Fibroblast of skin of right quadriceps (primary cell): ENCODE measurements at regions not wholly inside any gene's neighbourhood (a gene's known extent, or its start where the extent isn't known, plus 50 kb on each side); places are given as distances from the start of the nearest gene placed in this dataset.

Source experiments
- DNase-seq: peaks from one replicate; pipeline ENCODE4 v3.0.0-alpha.2; 2013

- DNase-seq = no peak
These were observed 54.5 kb upstream of the PLXNA2 start for GRCh38 chr1:208298593-208299269.

- DNase-seq = no peak
These were observed 56.0 kb upstream of the PLXNA2 start for GRCh38 chr1:208300084-208300770.

GRCh38 chr1:208302699-208303238, 58.6 kb upstream of the PLXNA2 start:
- no peak for DNase-seq

GRCh38 chr1:208303743-208304712, 59.8 kb upstream of the PLXNA2 start:
- no peak for DNase-seq

GRCh38 chr1:208308221-208308620, 64.0 kb upstream of the PLXNA2 start:
- DNase-seq = no peak

- DNase-seq = no peak
These were observed 65.6 kb upstream of the PLXNA2 start for GRCh38 chr1:208309771-208310170.

- no peak for DNase-seq
These were observed 68.5 kb upstream of the PLXNA2 start for GRCh38 chr1:208312706-208313105.

GRCh38 chr1:208314431-208314830, 70.2 kb upstream of the PLXNA2 start:
- no peak for DNase-seq

- DNase-seq = peak; percentile 45
These were observed 74.1 kb upstream of the PLXNA2 start for GRCh38 chr1:208318150-208318734.

- DNase-seq = no peak
These were observed 79.8 kb upstream of the PLXNA2 start for GRCh38 chr1:208324005-208324404.

- DNase-seq = no peak
These were observed 81.8 kb upstream of the PLXNA2 start for GRCh38 chr1:208326033-208326432.

- DNase-seq = peak; percentile 3
These were observed 85.1 kb upstream of the PLXNA2 start for GRCh38 chr1:208329300-208329699.

GRCh38 chr1:208332036-208332773, 88.0 kb upstream of the PLXNA2 start:
- no peak for DNase-seq

GRCh38 chr1:208332774-208333126, 88.6 kb upstream of the PLXNA2 start:
- no peak for DNase-seq

GRCh38 chr1:208333676-208334075, 89.5 kb upstream of the PLXNA2 start:
- DNase-seq = no peak

- DNase-seq = no peak
These were observed 91.4 kb upstream of the PLXNA2 start for GRCh38 chr1:208335371-208336136.

GRCh38 chr1:208336137-208336518, 91.9 kb upstream of the PLXNA2 start:
- DNase-seq = no peak

GRCh38 chr1:208339911-208340310, 95.7 kb upstream of the PLXNA2 start:
- DNase-seq = no peak

GRCh38 chr1:208343226-208343625, 99.0 kb upstream of the PLXNA2 start:
- DNase-seq = no peak

GRCh38 chr1:208344202-208344857, 100.1 kb upstream of the PLXNA2 start:
- no peak for DNase-seq

GRCh38 chr1:208347191-208347590, 103.0 kb upstream of the PLXNA2 start:
- DNase-seq = no peak
